ENCODE measurements at regions not wholly inside any gene's neighbourhood (a gene's known extent, or its start where the extent isn't known, plus 50 kb on each side); places are given as distances from the start of the nearest gene placed in this dataset.

GRCh38 chr15:29518442-29518841, 248.8 kb upstream of the NSMCE3 start:
- ChIA-PET POLR2A (no interaction called here), CTCF (interaction anchor here (0.7 kb wide), 1 partner anchor 495 kb away, joined by 3 read pairs; no protein-coding TSS in a partner anchor)
- no peak overlapping the region for H3K4me3 ChIP-seq (ENCODE audit: low read depth, low read length)
- no peak for TF ChIP-seq ZNF544 (tag by site-specific recombination; IDR thresholded peaks at IDR 0.05)
- no peak for TF ChIP-seq ZSCAN30 (tag by site-specific recombination; IDR thresholded peaks at IDR 0.05)
- no peak for TF ChIP-seq ZNF324 (tag by site-specific recombination; IDR thresholded peaks at IDR 0.05)
- no peak for TF ChIP-seq ELK4 (IDR thresholded peaks at IDR 0.05; ENCODE audit: borderline replicate concordance, low read depth, low read length)
- no peak for TF ChIP-seq MYNN (tag by site-specific recombination; IDR thresholded peaks at IDR 0.05; ENCODE audit: borderline replicate concordance)
- no peak for TF ChIP-seq ZNF211 (tag by site-specific recombination; IDR thresholded peaks at IDR 0.05; ENCODE audit: low read depth)
- no peak for TF ChIP-seq ZIC2 (tag by site-specific recombination; IDR thresholded peaks at IDR 0.05)
- TF ChIP-seq ZEB2 (tag by site-specific recombination; IDR thresholded peaks at IDR 0.05), result no peak
- TF ChIP-seq ZNF645 (tag by site-specific recombination; IDR thresholded peaks at IDR 0.05), result no peak
- no peak for TF ChIP-seq ZNF341 (tag by site-specific recombination; IDR thresholded peaks at IDR 0.05; ENCODE audit: low read depth)
- no peak for TF ChIP-seq KLF10 (tag by site-specific recombination; IDR thresholded peaks at IDR 0.05)
- no peaks in the 10 kb centered on the region for H3K36me3 ChIP-seq (ENCODE audit: control insufficient read depth in 2 of 2, insufficient read depth in 1 of 2, low read length in 2 of 2)
- H3K4me1 ChIP-seq (ENCODE audit: control insufficient read depth, insufficient read depth, low read length), result peaks cover 20% of the 10 kb centered on the region
- H3K9me3 ChIP-seq (ENCODE audit: control insufficient read depth, insufficient read depth, low read depth, low read length), result no peaks in the 10 kb centered on the region
- H3K27ac ChIP-seq (ENCODE audit: extremely low read depth, low read depth, low read length), result no peak overlapping the region

GRCh38 chr15:29517829-29518228, 248.2 kb upstream of the NSMCE3 start:
- ChIA-PET POLR2A (no interaction called here), CTCF (no interaction called here)
- Histone ChIP-seq H3K9me3 (ENCODE audit: control insufficient read depth, insufficient read depth, low read depth, low read length) (no peaks in the 10 kb centered on the region), H3K4me3 (ENCODE audit: low read depth, low read length) (no peak overlapping the region), H3K27ac (ENCODE audit: extremely low read depth, low read depth, low read length) (no peak overlapping the region), H3K4me1 (ENCODE audit: control insufficient read depth, insufficient read depth, low read length) (peaks cover 18% of the 10 kb centered on the region), H3K36me3 (ENCODE audit: control insufficient read depth in 2 of 2, insufficient read depth in 1 of 2, low read length in 2 of 2) (no peaks in the 10 kb centered on the region)
- TF ChIP-seq ZNF350 (tag by site-specific recombination; IDR thresholded peaks at IDR 0.05), result no peak
- TF ChIP-seq ZNF354C (tag by site-specific recombination; IDR thresholded peaks at IDR 0.05; ENCODE audit: borderline replicate concordance, low read depth), result no peak
- no peak for TF ChIP-seq ZNF23 (tag by site-specific recombination; IDR thresholded peaks at IDR 0.05; ENCODE audit: borderline replicate concordance)
- no peak for TF ChIP-seq ZNF621 (tag by site-specific recombination; IDR thresholded peaks at IDR 0.05)
- no peak for TF ChIP-seq ZNF530 (tag by site-specific recombination; IDR thresholded peaks at IDR 0.05; ENCODE audit: low read depth)
- no peak for TF ChIP-seq ZNF843 (tag by site-specific recombination; IDR thresholded peaks at IDR 0.05)
- no peak for TF ChIP-seq ZNF623 (tag by site-specific recombination; IDR thresholded peaks at IDR 0.05)
- no peak for TF ChIP-seq ZBTB6 (tag by site-specific recombination; IDR thresholded peaks at IDR 0.05)
- TF ChIP-seq ZNF292 (tag by site-specific recombination; IDR thresholded peaks at IDR 0.05; ENCODE audit: borderline replicate concordance, low read depth), result no peak
- TF ChIP-seq ELK4 (IDR thresholded peaks at IDR 0.05; ENCODE audit: borderline replicate concordance, low read depth, low read length), result no peak
- TF ChIP-seq ZNF677 (tag by site-specific recombination; IDR thresholded peaks at IDR 0.05), result no peak
- TF ChIP-seq, protein P1, sequence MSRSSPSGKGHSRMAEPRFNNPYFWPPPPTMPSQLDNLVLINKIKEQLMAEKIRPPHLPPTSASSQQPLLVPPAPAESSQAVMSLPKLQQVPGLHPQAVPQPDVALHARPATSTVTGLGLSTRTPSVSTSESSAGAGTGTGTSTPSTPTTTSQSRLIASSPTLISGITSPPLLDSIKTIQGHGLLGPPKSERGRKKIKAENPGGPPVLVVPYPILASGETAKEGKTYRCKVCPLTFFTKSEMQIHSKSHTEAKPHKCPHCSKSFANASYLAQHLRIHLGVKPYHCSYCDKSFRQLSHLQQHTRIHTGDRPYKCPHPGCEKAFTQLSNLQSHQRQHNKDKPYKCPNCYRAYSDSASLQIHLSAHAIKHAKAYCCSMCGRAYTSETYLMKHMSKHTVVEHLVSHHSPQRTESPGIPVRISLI (tag by site-specific recombination; IDR thresholded peaks at IDR 0.05), result no peak
